SU-DHL-6 (cell line): ENCODE measurements at regions not wholly inside any gene's neighbourhood (a gene's known extent, or its start where the extent isn't known, plus 50 kb on each side); places are given as distances from the start of the nearest gene placed in this dataset.

Experiments
- H2AFZ ChIP-seq: fragments of 200-600 bp; sonication (generic); 2 replicates; pipeline ENCODE4 v1.6.1; 2014; ENCODE audit warnings: low read depth, mild to moderate bottlenecking, moderate library complexity, mixed read lengths, antibody characterized with exemption, low read length; ENCODE audit not compliant: severe bottlenecking
- H3F3A ChIP-seq: fragments of 200-600 bp; shearing (Covaris generic); 2 replicates; pipeline ENCODE4 v1.6.0; 2016; ENCODE audit warnings: antibody characterized with exemption, mild to moderate bottlenecking; ENCODE audit not compliant: insufficient read depth
- H3K27ac ChIP-seq: fragments of 200-600 bp; sonication (generic); 2 replicates; pipeline ENCODE4 v1.5.1; 2016; ENCODE audit warnings: low read depth, mild to moderate bottlenecking, low read length, moderate library complexity, mixed read lengths
- H3K27me3 ChIP-seq: fragments of 200-600 bp; sonication (generic), shearing (Covaris generic); 2 replicates; pipeline ENCODE4 v1.6.0; 2014; ENCODE audit warnings: mild to moderate bottlenecking, low read length
- H3K36me3 ChIP-seq: fragments of 200-600 bp; sonication (generic); 2 replicates; pipeline ENCODE4 v1.6.1; 2014; ENCODE audit warnings: mild to moderate bottlenecking, low read length, mixed read lengths
- H3K4me2 ChIP-seq: fragments of 300-600, 200-600 bp; shearing (Covaris generic), sonication (generic); 2 replicates; pipeline ENCODE4 v1.6.0; 2014; ENCODE audit warnings: low read length, low read depth, mild to moderate bottlenecking; ENCODE audit not compliant: poor library complexity, severe bottlenecking
- H3K4me3 ChIP-seq: fragments of 200-600 bp; sonication (generic); 2 replicates; pipeline ENCODE4 v1.5.1; 2014; ENCODE audit warnings: antibody characterized with exemption, low read length, mild to moderate bottlenecking, mixed read lengths; ENCODE audit not compliant: insufficient read depth, poor library complexity, severe bottlenecking
- H3K79me2 ChIP-seq: fragments of 200-600 bp; sonication (generic); 2 replicates; pipeline ENCODE4 v1.6.1; 2014; ENCODE audit warnings: mild to moderate bottlenecking, low read length, moderate library complexity; ENCODE audit not compliant: insufficient read depth
- H3K9ac ChIP-seq: fragments of 200-600 bp; sonication (generic); 2 replicates; pipeline ENCODE4 v1.7.0; 2014; ENCODE audit warnings: mild to moderate bottlenecking, low read length
- H3K9me2 ChIP-seq: fragments of 200-600 bp; sonication (generic); replicated peaks from 2 replicates; pipeline ENCODE4 v1.6.1; 2014; ENCODE audit warnings: low read length; ENCODE audit not compliant: insufficient read depth
- H3K9me3 ChIP-seq: fragments of 200-600 bp; sonication (generic); 2 replicates; pipeline ENCODE4 v1.6.1; 2014; ENCODE audit warnings: low read length, mixed read lengths; ENCODE audit not compliant: insufficient read depth
- H4K20me1 ChIP-seq: fragments of 200-600 bp; sonication (generic); 2 replicates; pipeline ENCODE4 v1.6.1; 2014; ENCODE audit warnings: low read depth, mild to moderate bottlenecking, antibody characterized with exemption, low read length, moderate library complexity, mixed read lengths
- CTCF ChIP-seq: fragments of 200-600 bp; sonication (generic); IDR thresholded peaks from one replicate; pipeline ENCODE4 v1.5.1; 2017; ENCODE audit warnings: antibody characterized with exemption, mild to moderate bottlenecking, low read length, moderate library complexity; ENCODE audit not compliant: insufficient read depth, poor library complexity, severe bottlenecking
- EZH2phosphoT487 ChIP-seq: fragments of 200-600 bp; sonication (generic), shearing (Covaris generic); conservative IDR thresholded peaks from 2 replicates; pipeline ENCODE4 v1.6.1; 2018; ENCODE audit warnings: mild to moderate bottlenecking, antibody characterized with exemption, low read length, moderate library complexity, mixed read lengths

- Histone ChIP-seq H3K9ac (no peak overlapping the region), H3K4me3 (no peak overlapping the region), H3K27ac (no peak overlapping the region), H3K4me2 (no peak overlapping the region), H2AFZ (no peak overlapping the region), H3K9me2 (no peaks in the 10 kb centered on the region), H4K20me1 (no peaks in the 10 kb centered on the region), H3K79me2 (no peaks in the 10 kb centered on the region), H3K27me3 (no peaks in the 10 kb centered on the region), H3K9me3 (no peaks in the 10 kb centered on the region), H3K36me3 (no peaks in the 10 kb centered on the region), H3F3A (no peaks in the 10 kb centered on the region)
- TF ChIP-seq CTCF (no peak), EZH2phosphoT487 (no peak)
Measured at GRCh38 chrX:149262086-149262485, 243.0 kb downstream of the IDS start.

- Histone ChIP-seq H3K9me2 (no peaks in the 10 kb centered on the region), H2AFZ (no peak overlapping the region), H3K9me3 (no peaks in the 10 kb centered on the region), H3K4me2 (no peak overlapping the region), H3F3A (no peaks in the 10 kb centered on the region), H3K27me3 (no peaks in the 10 kb centered on the region), H3K9ac (no peak overlapping the region), H3K79me2 (no peaks in the 10 kb centered on the region), H3K27ac (no peak overlapping the region), H3K4me3 (no peak overlapping the region), H3K36me3 (no peaks in the 10 kb centered on the region), H4K20me1 (no peaks in the 10 kb centered on the region)
- no peak for TF ChIP-seq CTCF
- TF ChIP-seq EZH2phosphoT487: no peak
Measured at GRCh38 chrX:149259241-149259640, 245.9 kb downstream of the IDS start.

GRCh38 chrX:149255860-149256259 is 249.2 kb downstream of the IDS start:
- Histone ChIP-seq H3K9ac (no peak overlapping the region), H3K4me2 (no peak overlapping the region), H3K27ac (no peak overlapping the region), H3K36me3 (no peaks in the 10 kb centered on the region), H3K9me2 (no peaks in the 10 kb centered on the region), H3K27me3 (no peaks in the 10 kb centered on the region), H3K4me3 (no peak overlapping the region), H3F3A (no peaks in the 10 kb centered on the region), H4K20me1 (no peaks in the 10 kb centered on the region), H3K9me3 (no peaks in the 10 kb centered on the region), H2AFZ (no peak overlapping the region), H3K79me2 (no peaks in the 10 kb centered on the region)
- TF ChIP-seq CTCF: no peak
- TF ChIP-seq EZH2phosphoT487: no peak
